HS-27A (cell line): ENCODE measurements at regions not wholly inside any gene's neighbourhood (a gene's known extent, or its start where the extent isn't known, plus 50 kb on each side); places are given as distances from the start of the nearest gene placed in this dataset.
"Not testable (repeated sequence)": the region's sequence is repeated elsewhere in the genome, so short reads cannot be mapped to it uniquely, and the experiment has no call there.

Source experiments
- DNase-seq: peaks from one replicate; pipeline ENCODE4 v3.0.0-alpha.2; 2012; ENCODE audit warnings: low read depth, missing footprints

- DNase-seq, result no peak
These were observed 149.2 kb downstream of the MIAT start for GRCh38 chr22:26806445-26807175.

GRCh38 chr22:26811647-26811992 is 154.2 kb downstream of the MIAT start:
- DNase-seq, result no peak

DNA sequence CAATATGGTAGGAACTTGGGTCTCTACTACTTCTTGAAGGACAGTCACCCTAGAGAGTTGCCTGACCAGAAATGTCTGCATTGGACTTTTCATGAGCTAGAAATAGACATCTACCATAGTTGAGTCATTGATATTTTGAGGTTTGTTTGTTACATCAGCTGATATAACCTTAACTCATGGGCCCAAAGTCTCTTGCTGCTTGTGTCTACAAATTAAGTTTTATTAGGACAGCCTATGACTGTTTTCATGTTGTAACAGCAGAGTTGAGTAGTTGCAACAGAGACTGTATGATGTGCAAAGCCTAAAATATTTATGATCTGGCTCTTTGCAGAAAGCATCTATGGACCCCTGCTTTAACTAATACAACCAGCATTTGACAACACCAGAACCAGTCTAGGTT is 155.3 kb downstream of the MIAT start:
- no peak for DNase-seq

- no peak for DNase-seq
These were observed 159.3 kb downstream of the MIAT start for GRCh38 chr22:26816726-26817125.

DNA sequence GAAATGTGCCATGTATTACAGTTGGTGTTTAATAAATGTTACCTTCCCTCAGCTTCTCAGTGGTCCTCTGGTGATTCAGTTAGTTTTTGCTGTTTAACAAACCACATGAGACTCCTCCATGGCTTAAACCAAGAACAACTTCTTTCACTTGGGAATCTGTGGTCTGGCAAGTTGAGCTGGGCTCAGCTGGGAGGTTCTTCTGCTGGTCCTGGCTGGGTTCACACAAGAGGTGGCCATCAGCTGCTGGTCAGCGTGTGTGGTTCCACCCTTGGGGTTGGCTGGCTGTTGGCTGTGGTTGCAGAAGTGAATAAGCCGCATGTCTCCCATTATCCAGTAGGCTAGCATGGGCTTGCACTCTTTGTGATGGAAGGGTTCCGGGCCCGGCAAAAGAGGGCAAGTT is 160.5 kb downstream of the MIAT start:
- DNase-seq, result no peak

GRCh38 chr22:26821854-26822253 is 164.5 kb downstream of the MIAT start:
- DNase-seq, result no peak

GRCh38 chr22:26822313-26822712 is 164.9 kb downstream of the MIAT start:
- no peak for DNase-seq

DNA sequence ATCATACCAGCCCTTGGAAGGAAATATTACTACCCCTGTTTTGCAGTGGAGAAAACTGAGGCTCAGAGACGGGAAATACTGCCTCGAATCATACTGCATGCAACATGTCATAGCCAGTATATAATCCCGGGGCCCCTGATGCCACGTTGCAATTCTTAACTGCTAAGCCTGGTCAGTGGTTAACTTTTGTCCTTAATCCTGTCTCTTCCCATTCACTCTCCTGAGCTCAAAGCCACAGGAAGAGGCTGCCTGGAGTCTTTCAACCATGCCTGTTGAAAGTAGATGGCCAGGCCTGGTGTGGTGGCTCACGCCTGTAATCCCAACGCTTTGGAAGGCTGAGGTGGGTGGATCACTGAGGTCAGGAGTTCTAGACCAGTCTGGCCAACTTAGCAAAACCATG is 166.6 kb downstream of the MIAT start:
- no peak for DNase-seq

- no peak for DNase-seq
These were observed 168.9 kb downstream of the MIAT start for GRCh38 chr22:26825960-26826935.

DNA sequence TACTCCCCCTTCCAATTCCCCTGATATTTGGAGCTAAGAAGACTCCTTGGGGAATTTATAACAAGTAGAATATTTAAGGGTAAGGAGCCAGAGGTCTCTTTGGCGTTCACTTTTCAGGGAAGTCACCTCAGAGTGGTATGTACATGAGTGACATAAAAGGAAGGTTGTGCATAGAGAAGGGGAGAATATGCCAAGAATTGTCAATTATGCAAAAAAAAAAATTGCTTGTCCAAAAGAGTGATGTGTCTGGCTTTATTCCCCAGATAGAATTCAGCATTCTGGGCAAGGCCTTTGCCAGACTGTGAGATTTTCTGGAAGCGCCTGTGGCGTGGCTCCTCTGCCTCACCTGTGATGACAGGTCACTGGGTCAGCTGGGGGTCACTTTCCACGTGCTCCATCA is 170.2 kb downstream of the MIAT start:
- DNase-seq, result no peak

- no peak for DNase-seq
These were observed 170.9 kb downstream of the MIAT start for GRCh38 chr22:26828311-26828710.

DNA sequence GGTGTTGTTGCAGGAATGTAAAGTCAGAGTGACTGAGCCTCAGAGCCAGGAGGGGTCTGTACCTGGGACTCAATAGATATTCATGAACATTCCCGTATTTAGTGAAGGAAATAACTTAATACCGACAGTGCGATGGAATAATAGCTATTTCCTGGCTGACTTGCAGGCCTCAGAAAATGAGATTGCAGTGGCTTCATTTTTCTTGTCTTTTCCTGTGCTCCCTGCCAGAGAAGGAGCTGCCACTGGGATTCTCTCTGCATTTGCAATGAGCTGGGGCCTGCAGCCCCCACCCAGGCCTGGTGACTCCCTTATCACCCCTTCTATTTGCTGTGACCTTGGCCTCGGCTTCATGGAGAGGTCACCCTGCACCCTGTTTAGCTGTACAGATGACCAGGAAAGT is 173.4 kb downstream of the MIAT start:
- DNase-seq, result no peak

GRCh38 chr22:26835023-26835422 is 177.6 kb downstream of the MIAT start:
- no peak for DNase-seq

DNA sequence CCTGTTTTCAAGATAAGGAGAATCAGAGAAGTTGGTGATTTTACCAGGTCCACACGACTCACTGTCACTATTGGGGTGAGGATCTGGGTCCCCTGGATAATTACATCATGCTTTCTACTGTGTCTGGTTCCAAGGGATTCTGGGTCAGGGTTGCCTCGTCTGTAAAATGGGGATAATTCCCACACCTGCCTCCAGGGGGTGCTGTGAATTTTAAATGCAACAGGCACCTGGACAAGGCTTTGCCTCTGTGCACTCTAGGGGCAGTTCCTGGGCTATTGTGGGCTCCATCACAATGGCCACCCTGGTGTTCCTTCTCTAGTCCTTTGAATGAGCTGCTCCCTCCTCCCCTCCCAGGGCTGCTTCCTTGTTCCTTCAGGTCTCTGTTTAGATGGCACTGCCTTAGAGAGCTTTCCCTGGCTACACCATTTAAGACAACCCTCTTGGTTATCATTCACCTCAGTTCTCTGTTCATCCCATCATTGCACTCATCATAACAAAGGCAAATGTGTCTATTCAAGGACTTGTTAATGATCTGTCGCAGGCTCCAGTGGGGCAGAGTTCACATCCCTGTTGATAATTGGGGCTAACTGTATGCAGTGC is 178.6 kb downstream of the MIAT start:
- DNase-seq, result no peak

- DNase-seq, result no peak
These were observed 180.5 kb downstream of the MIAT start for GRCh38 chr22:26837784-26838470.

DNA sequence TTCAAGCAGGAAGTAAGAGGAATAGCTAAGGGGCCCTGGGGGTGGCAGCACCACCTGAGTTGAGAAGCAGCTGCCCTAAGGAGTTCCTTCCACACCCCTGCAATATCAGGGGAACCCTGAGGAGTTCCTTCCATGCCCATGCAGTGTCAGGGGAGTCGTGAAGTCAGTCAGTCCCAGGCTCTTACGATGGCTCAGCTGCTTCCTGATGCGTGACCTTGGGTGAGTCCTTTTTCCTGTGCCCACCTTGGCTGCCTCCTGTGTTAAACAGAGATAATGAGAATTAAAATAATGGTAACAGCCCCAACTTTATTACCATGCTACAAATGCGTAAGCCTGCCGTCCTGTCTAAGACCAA is 181.1 kb downstream of the MIAT start:
- no peak for DNase-seq

DNA sequence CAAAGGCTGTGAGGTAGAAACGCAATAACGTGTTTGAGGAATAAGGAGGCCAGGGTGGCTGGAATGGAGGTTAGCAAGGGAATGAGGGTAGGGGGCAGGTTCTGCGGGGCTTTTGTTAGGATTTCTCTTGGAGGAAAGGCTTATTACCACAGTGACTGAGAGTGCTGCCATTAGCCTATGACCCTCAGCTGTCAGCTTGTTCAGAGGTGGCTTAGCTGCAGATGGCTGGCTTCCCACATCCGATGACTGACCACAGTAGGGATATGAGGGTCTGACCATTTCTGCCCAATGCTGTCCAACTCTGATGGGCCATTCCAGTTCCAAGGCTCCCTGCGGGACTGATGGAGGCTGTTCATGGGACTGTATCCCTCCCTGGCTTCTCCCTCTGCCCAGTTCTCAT is 181.8 kb downstream of the MIAT start:
- no peak for DNase-seq

DNA sequence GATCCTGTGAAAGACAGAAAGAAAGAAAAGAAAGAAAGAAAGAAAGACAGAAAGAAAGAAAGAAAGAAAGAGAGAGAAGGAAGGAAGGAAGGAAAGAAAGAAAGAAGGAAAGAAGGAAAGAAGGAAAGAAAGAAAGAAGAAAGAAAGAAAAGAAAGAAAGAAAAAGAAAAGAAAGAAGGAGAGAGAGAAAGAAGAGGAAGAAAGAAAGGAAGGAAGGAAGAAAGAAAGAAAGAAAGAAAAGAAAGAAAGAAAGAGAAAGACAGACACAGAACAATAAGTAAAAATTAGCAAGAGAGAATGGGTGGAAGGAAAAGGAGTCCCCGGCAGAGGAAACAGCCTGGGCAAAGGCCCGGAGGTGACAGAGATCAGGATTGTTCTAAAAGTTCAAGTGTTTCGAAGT is 183.4 kb downstream of the MIAT start:
- not testable (repeated sequence) for DNase-seq

DNA sequence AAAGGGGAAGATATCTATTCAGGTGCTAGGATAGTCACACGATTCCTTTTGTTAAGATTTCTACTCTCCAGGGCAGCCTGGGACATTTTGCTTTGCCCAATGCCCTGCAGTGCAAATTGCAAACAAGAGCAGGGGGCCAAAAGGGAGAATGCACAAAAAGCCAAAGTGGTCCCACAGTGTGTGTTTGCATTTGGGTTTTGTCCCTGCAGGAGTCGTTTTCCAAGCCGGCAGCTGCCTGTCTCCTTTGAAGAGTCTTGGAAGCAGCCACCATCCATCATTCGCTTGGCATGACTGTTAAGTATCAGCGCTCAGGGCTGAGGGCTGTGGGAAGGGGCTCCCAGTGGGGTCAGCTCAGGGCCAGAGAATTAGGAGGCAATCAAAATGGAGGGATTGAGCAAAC is 184.7 kb downstream of the MIAT start:
- no peak for DNase-seq

- no peak for DNase-seq
These were observed 187.8 kb downstream of the MIAT start for GRCh38 chr22:26845021-26845743.

DNA sequence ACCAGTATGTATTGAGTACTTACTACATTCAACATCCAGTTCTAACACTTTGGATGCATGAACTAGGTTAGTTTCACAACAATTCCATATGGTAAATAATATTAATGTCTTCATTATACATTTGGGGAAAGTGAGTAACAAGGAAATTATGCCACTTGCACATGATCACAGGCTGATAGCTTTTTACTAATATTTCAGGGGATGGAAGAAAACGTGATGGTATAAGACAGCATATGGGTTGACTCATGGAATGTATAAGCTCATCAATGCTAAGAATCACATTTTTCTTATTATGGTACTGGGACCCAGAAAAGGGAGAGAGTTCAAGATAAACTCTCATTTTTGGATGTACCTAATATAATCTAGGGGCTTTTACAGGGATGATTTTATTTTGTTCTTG is 188.7 kb downstream of the MIAT start:
- no peak for DNase-seq

GRCh38 chr22:26846645-26847044 is 189.3 kb downstream of the MIAT start:
- DNase-seq, result no peak
